Neuronal stem cell (in vitro differentiated cells): ENCODE measurements at regions not wholly inside any gene's neighbourhood (a gene's known extent, or its start where the extent isn't known, plus 50 kb on each side); places are given as distances from the start of the nearest gene placed in this dataset.

Source experiments
- DNase-seq: peaks from one replicate; pipeline ENCODE4 v3.0.0-alpha.2; 2013; ENCODE audit warnings: low spot score
- H2AFZ ChIP-seq: one replicate; pipeline ENCODE4 v1.6.1; 2013; ENCODE audit warnings: mild to moderate bottlenecking, low read length, inconsistent platforms
- H2AK5ac ChIP-seq: 2 replicates; pipeline ENCODE4 v1.6.1; 2013; ENCODE audit warnings: low read depth, mild to moderate bottlenecking, inconsistent platforms, low read length, moderate library complexity, mixed read lengths
- H2BK120ac ChIP-seq: 2 replicates; pipeline ENCODE4 v1.6.1; 2013; ENCODE audit warnings: low read depth, mild to moderate bottlenecking, inconsistent platforms, low read length, moderate library complexity, mixed read lengths
- H2BK12ac ChIP-seq: one replicate; pipeline ENCODE4 v1.6.1; 2013; ENCODE audit warnings: low read length, inconsistent platforms
- H2BK15ac ChIP-seq: 2 replicates; pipeline ENCODE4 v1.6.1; 2013; ENCODE audit warnings: mild to moderate bottlenecking, low read length, inconsistent platforms, mixed read lengths
- H2BK5ac ChIP-seq: one replicate; pipeline ENCODE4 v1.6.1; 2013; ENCODE audit warnings: inconsistent platforms, mild to moderate bottlenecking, low read length, moderate library complexity
- H3K14ac ChIP-seq: one replicate; pipeline ENCODE4 v1.6.1; 2013; ENCODE audit warnings: low read length, inconsistent platforms
- H3K18ac ChIP-seq: 2 replicates; pipeline ENCODE4 v1.6.1; 2013; ENCODE audit warnings: low read length, inconsistent platforms
- H3K23ac ChIP-seq: 2 replicates; pipeline ENCODE4 v1.6.1; 2013; ENCODE audit warnings: low read depth, mild to moderate bottlenecking, mixed read lengths, low read length, inconsistent platforms; ENCODE audit not compliant: poor library complexity
- H3K27ac ChIP-seq: replicated peaks from 3 replicates; pipeline ENCODE4 v1.5.1; 2013; ENCODE audit warnings: low read length, inconsistent platforms
- H3K27me3 ChIP-seq, 3 experiments: 2 replicates each; pipeline ENCODE4 v1.6.1; 2013; ENCODE audit warnings: low read length in 3 of 3, mild to moderate bottlenecking in 2 of 3, inconsistent platforms in 1 of 3, low read depth in 1 of 3, mixed read lengths in 1 of 3, moderate library complexity in 1 of 3; ENCODE audit not compliant: control insufficient read depth in 3 of 3, insufficient read depth in 3 of 3
- H3K36me3 ChIP-seq, 2 donors: replicated peaks in 1 of 2; 2 replicates each; pipeline ENCODE4 v1.6.1; 2013; ENCODE audit warnings: low read length in 2 of 2; ENCODE audit not compliant: control insufficient read depth in 2 of 2, insufficient read depth in 2 of 2
- H3K4ac ChIP-seq: 2 replicates; pipeline ENCODE4 v1.6.1; 2013; ENCODE audit warnings: inconsistent platforms, mild to moderate bottlenecking, low read length, moderate library complexity
- H3K4me1 ChIP-seq, 2 donors: 1 replicate in 1 of 2; 2 replicates in 1 of 2; pipeline ENCODE4 v1.6.1; 2013; ENCODE audit warnings: low read length in 2 of 2, low read depth in 1 of 2; ENCODE audit not compliant: control insufficient read depth in 2 of 2, insufficient read depth in 1 of 2
- H3K4me2 ChIP-seq: one replicate; pipeline ENCODE4 v1.6.1; 2013; ENCODE audit warnings: mild to moderate bottlenecking, low read length, inconsistent platforms; ENCODE audit not compliant: insufficient read depth, poor library complexity, severe bottlenecking
- H3K4me3 ChIP-seq, 2 donors: 2 replicates each; pipeline ENCODE4 v1.5.1; 2013; ENCODE audit warnings: low read length in 2 of 2, mild to moderate bottlenecking in 2 of 2, inconsistent platforms in 1 of 2, moderate library complexity in 1 of 2
- H3K79me1 ChIP-seq: one replicate; pipeline ENCODE4 v1.6.1; 2013; ENCODE audit warnings: low read depth, mild to moderate bottlenecking, inconsistent platforms, low read length, moderate library complexity
- H3K9ac ChIP-seq: one replicate; pipeline ENCODE4 v1.6.1; 2013; ENCODE audit warnings: mild to moderate bottlenecking, low read depth, low read length, inconsistent platforms; ENCODE audit not compliant: poor library complexity
- H3K9me3 ChIP-seq, 2 donors: replicated peaks in 1 of 2; 2 replicates each; pipeline versions ENCODE3 to v1.6.1; 2013; ENCODE audit warnings: low read length in 2 of 2, mild to moderate bottlenecking in 2 of 2, inconsistent platforms in 1 of 2, low read depth in 1 of 2, mixed read lengths in 1 of 2, moderate library complexity in 1 of 2; ENCODE audit not compliant: control insufficient read depth in 2 of 2, insufficient read depth in 1 of 2
- H4K8ac ChIP-seq: one replicate; pipeline ENCODE4 v1.6.1; 2013; ENCODE audit warnings: low read depth, mild to moderate bottlenecking, inconsistent platforms, low read length, moderate library complexity
- H4K91ac ChIP-seq: one replicate; pipeline ENCODE4 v1.6.1; 2013; ENCODE audit warnings: low read length, low read depth, mild to moderate bottlenecking, inconsistent platforms; ENCODE audit not compliant: poor library complexity
- WGBS, 2 donors: extraction: QIAGEN DNeasy Blood & Tissue Kit; methylation state at CpG; one replicate each; pipeline ENCODE4 v1.1.7; 2013; ENCODE audit warnings: missing lambda C conversion rate in 2 of 2, mixed read lengths in 1 of 2; ENCODE audit not compliant: insufficient read length in 2 of 2, insufficient replicate concordance in 1 of 2; ENCODE audit errors: extremely low coverage in 2 of 2; 5-methylcytosine and 5-hydroxymethylcytosine counted together

DNA sequence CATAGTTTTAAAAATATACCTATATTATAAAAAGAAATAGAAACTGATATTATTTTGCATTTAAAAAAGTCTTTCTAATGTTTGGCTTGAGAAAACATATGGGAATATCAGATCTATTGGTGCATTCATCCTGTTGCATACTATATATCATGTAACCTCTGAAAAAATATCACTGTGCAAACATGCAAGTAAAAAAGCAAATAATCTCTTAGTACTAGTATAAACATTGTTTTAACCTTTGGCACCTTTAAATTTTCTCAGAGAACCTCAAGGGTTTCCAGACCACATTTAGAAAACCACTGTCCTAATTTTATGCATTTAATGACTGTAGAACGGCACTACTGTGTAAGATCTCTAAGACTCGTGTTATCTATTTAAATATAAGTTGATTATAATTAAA is 416.8 kb downstream of the LRFN5 start:
- H4K8ac ChIP-seq: no peak overlapping the region
- H3K27me3 ChIP-seq: no peaks in the 10 kb centered on the region
- no peak overlapping the region for H3K14ac ChIP-seq
- H3K4ac ChIP-seq: no peak overlapping the region
- no CpG with 5 or more reads among the region's 2 CpGs for WGBS, 2 donors
- H3K4me1 ChIP-seq: no peaks in the 10 kb centered on the region
- H3K23ac ChIP-seq: no peak overlapping the region
- no peak overlapping the region for H3K4me2 ChIP-seq
- H3K9ac ChIP-seq: no peak overlapping the region
- no peak overlapping the region for H2BK12ac ChIP-seq
- H2BK120ac ChIP-seq: no peak overlapping the region
- H3K27ac ChIP-seq: no peak overlapping the region
- H3K4me3 ChIP-seq: no peak overlapping the region
- no peak overlapping the region for H3K18ac ChIP-seq
- H3K36me3 ChIP-seq: no peaks in the 10 kb centered on the region
- H2AFZ ChIP-seq: no peak overlapping the region
- H3K9me3 ChIP-seq: no peaks in the 10 kb centered on the region
- H2BK15ac ChIP-seq: no peak overlapping the region
- H2BK5ac ChIP-seq: no peak overlapping the region
- H3K79me1 ChIP-seq: no peaks in the 10 kb centered on the region
- H4K91ac ChIP-seq: no peak overlapping the region
- DNase-seq: no peak
- no peak overlapping the region for H2AK5ac ChIP-seq

GRCh38 chr14:42014301-42014700 is 407.6 kb downstream of the LRFN5 start:
- H3K14ac ChIP-seq: no peak overlapping the region
- no peak overlapping the region for H4K8ac ChIP-seq
- no peak overlapping the region for H4K91ac ChIP-seq
- no peak overlapping the region for H2BK12ac ChIP-seq
- H3K79me1 ChIP-seq: no peaks in the 10 kb centered on the region
- H2AFZ ChIP-seq: no peak overlapping the region
- no peaks in the 10 kb centered on the region for H3K9me3 ChIP-seq
- DNase-seq: no peak
- H3K23ac ChIP-seq: no peak overlapping the region
- H3K4me1 ChIP-seq: no peaks in the 10 kb centered on the region
- H3K18ac ChIP-seq: no peak overlapping the region
- H2AK5ac ChIP-seq: no peak overlapping the region
- no peak overlapping the region for H2BK5ac ChIP-seq
- no peak overlapping the region for H3K4ac ChIP-seq
- H3K36me3 ChIP-seq: no peaks in the 10 kb centered on the region
- H2BK120ac ChIP-seq: no peak overlapping the region
- no peak overlapping the region for H3K9ac ChIP-seq
- no peak overlapping the region for H3K4me3 ChIP-seq
- no peak overlapping the region for H3K4me2 ChIP-seq
- no peaks in the 10 kb centered on the region for H3K27me3 ChIP-seq
- H2BK15ac ChIP-seq: no peak overlapping the region
- H3K27ac ChIP-seq: no peak overlapping the region
- WGBS, 2 donors: no CpG with 5 or more reads among the region's 3 CpGs

- Histone ChIP-seq H3K4me2 (no peak overlapping the region), H3K79me1 (no peaks in the 10 kb centered on the region), H2BK120ac (no peak overlapping the region), H3K18ac (no peak overlapping the region), H3K4ac (no peak overlapping the region), H2BK5ac (no peak overlapping the region), H3K27ac (no peak overlapping the region), H3K23ac (no peak overlapping the region), H2BK15ac (no peak overlapping the region), H4K91ac (no peak overlapping the region), H2AFZ (no peak overlapping the region), H2AK5ac (no peak overlapping the region), H3K14ac (no peak overlapping the region), H2BK12ac (no peak overlapping the region), H3K27me3 (no peaks in the 10 kb centered on the region), H3K4me3 (no peak overlapping the region), H3K36me3 (no peaks in the 10 kb centered on the region), H3K4me1 (no peaks in the 10 kb centered on the region), H3K9ac (no peak overlapping the region), H4K8ac (no peak overlapping the region), H3K9me3 (no peaks in the 10 kb centered on the region)
- no peak for DNase-seq
- WGBS, 2 donors: no CpG with 5 or more reads among the region's 2 CpGs
Measured at GRCh38 chr14:42013559-42013958, 406.9 kb downstream of the LRFN5 start.

- no peak for DNase-seq
- Histone ChIP-seq H3K4me1 (no peaks in the 10 kb centered on the region), H3K36me3 (no peaks in the 10 kb centered on the region), H2BK5ac (no peak overlapping the region), H3K4me3 (no peak overlapping the region), H3K9me3 (no peaks in the 10 kb centered on the region), H4K8ac (no peak overlapping the region), H3K4ac (no peak overlapping the region), H2BK12ac (no peak overlapping the region), H3K18ac (no peak overlapping the region), H2AK5ac (no peak overlapping the region), H2BK15ac (no peak overlapping the region), H4K91ac (no peak overlapping the region), H3K79me1 (no peaks in the 10 kb centered on the region), H3K4me2 (no peak overlapping the region), H3K23ac (no peak overlapping the region), H3K14ac (no peak overlapping the region), H3K27me3 (no peaks in the 10 kb centered on the region), H3K27ac (no peak overlapping the region), H2BK120ac (no peak overlapping the region), H3K9ac (no peak overlapping the region), H2AFZ (no peak overlapping the region)
Measured at GRCh38 chr14:42013153-42013552, 406.5 kb downstream of the LRFN5 start.
